Neural crest cell (in vitro differentiated cells): ENCODE measurements at regions not wholly inside any gene's neighbourhood (a gene's known extent, or its start where the extent isn't known, plus 50 kb on each side); places are given as distances from the start of the nearest gene placed in this dataset.

ENCODE experiments used
- DNase-seq: peaks from one replicate; pipeline ENCODE4 v3.0.0; 2021; ENCODE audit warnings: low read depth, mixed read lengths, low spot score
- H3K27ac Mint-ChIP-seq: one replicate; pipeline ENCODE4 v1.8.0; 2021; ENCODE audit warnings: mild to moderate bottlenecking, mixed read lengths; ENCODE audit not compliant: unreplicated experiment
- H3K27me3 Mint-ChIP-seq: 2 replicates; pipeline ENCODE4 v1.8.0; 2021; ENCODE audit warnings: low read depth, mild to moderate bottlenecking, mixed read lengths
- H3K36me3 Mint-ChIP-seq: 2 replicates; pipeline ENCODE4 v1.8.0; 2021; ENCODE audit warnings: low read depth, mild to moderate bottlenecking, mixed read lengths
- H3K4me1 Mint-ChIP-seq: 2 replicates; pipeline ENCODE4 v1.8.0; 2021; ENCODE audit warnings: mixed read lengths
- H3K4me3 Mint-ChIP-seq: one replicate; pipeline ENCODE4 v1.8.0; 2021; ENCODE audit warnings: mild to moderate bottlenecking, mixed read lengths
- H3K9me3 Mint-ChIP-seq: 2 replicates; pipeline ENCODE4 v1.8.0; 2021; ENCODE audit warnings: mixed read lengths
- CTCF ChIP-seq: fragments of 200-600 bp; sonication (generic); conservative IDR thresholded peaks from 2 replicates; pipeline ENCODE4 v1.5.0; 2021; ENCODE audit warnings: antibody characterized with exemption, mild to moderate bottlenecking

- H3K4me1 Mint-ChIP-seq = no peaks in the 10 kb centered on the region
- no peaks in the 10 kb centered on the region for H3K27me3 Mint-ChIP-seq
- DNase-seq = no peak
- no peaks in the 10 kb centered on the region for H3K36me3 Mint-ChIP-seq
- no peak for TF ChIP-seq CTCF
- H3K9me3 Mint-ChIP-seq = peaks cover 2% of the 10 kb centered on the region
- no peak overlapping the region for H3K27ac Mint-ChIP-seq
- H3K4me3 Mint-ChIP-seq = no peak overlapping the region
Observed at GRCh38 chr11:39145346-39145745, 2314.1 kb downstream of the LRRC4C start.

GRCh38 chr11:39144351-39145130, 2314.9 kb downstream of the LRRC4C start:
- peaks cover 2% of the 10 kb centered on the region for H3K9me3 Mint-ChIP-seq
- TF ChIP-seq CTCF = no peak
- H3K4me3 Mint-ChIP-seq = no peak overlapping the region
- no peak overlapping the region for H3K27ac Mint-ChIP-seq
- DNase-seq = no peak
- no peaks in the 10 kb centered on the region for H3K36me3 Mint-ChIP-seq
- H3K27me3 Mint-ChIP-seq = no peaks in the 10 kb centered on the region
- H3K4me1 Mint-ChIP-seq = no peaks in the 10 kb centered on the region

GRCh38 chr11:39139581-39139980, 2319.9 kb downstream of the LRRC4C start:
- no peaks in the 10 kb centered on the region for H3K4me1 Mint-ChIP-seq
- H3K4me3 Mint-ChIP-seq = no peak overlapping the region
- peaks cover 3% of the 10 kb centered on the region for H3K9me3 Mint-ChIP-seq
- H3K36me3 Mint-ChIP-seq = no peaks in the 10 kb centered on the region
- no peak for TF ChIP-seq CTCF
- DNase-seq = no peak
- no peaks in the 10 kb centered on the region for H3K27me3 Mint-ChIP-seq
- no peak overlapping the region for H3K27ac Mint-ChIP-seq

GRCh38 chr11:39120890-39121289, 2338.6 kb downstream of the LRRC4C start:
- no peak for TF ChIP-seq CTCF
- Mint-ChIP-seq H3K36me3 (no peaks in the 10 kb centered on the region), H3K27ac (no peak overlapping the region), H3K4me3 (no peak overlapping the region), H3K9me3 (peaks cover 9% of the 10 kb centered on the region), H3K4me1 (no peaks in the 10 kb centered on the region), H3K27me3 (no peaks in the 10 kb centered on the region)
- no peak for DNase-seq

GRCh38 chr11:39113606-39114005, 2345.8 kb downstream of the LRRC4C start:
- no peak for DNase-seq
- Mint-ChIP-seq H3K27ac (no peak overlapping the region), H3K27me3 (no peaks in the 10 kb centered on the region), H3K36me3 (no peaks in the 10 kb centered on the region), H3K4me3 (no peak overlapping the region), H3K9me3 (no peaks in the 10 kb centered on the region), H3K4me1 (no peaks in the 10 kb centered on the region)
- no peak for TF ChIP-seq CTCF
